ENCODE measurements at regions not wholly inside any gene's neighbourhood (a gene's known extent, or its start where the extent isn't known, plus 50 kb on each side); places are given as distances from the start of the nearest gene placed in this dataset.
"Not testable (repeated sequence)": the region's sequence is repeated elsewhere in the genome, so short reads cannot be mapped to it uniquely, and the experiment has no call there.

GRCh38 chr5:52102311-52102710 lies 685.4 kb upstream of the ITGA1 start:
- DNase-seq (ENCODE audit: missing footprints); intact Hi-C loops (cut with DNase I); ATAC-seq: not testable (repeated sequence)

GRCh38 chr5:52107210-52107905 lies 680.4 kb upstream of the ITGA1 start:
- DNase-seq (ENCODE audit: missing footprints): no peak
- ATAC-seq: no peak
- intact Hi-C loops (cut with DNase I): no loop called here

GRCh38 chr5:52119768-52120167 lies 667.9 kb upstream of the ITGA1 start:
- no peak for ATAC-seq
- DNase-seq (ENCODE audit: missing footprints): no peak
- intact Hi-C loops (cut with DNase I): no loop called here

- intact Hi-C loops (cut with DNase I): no loop called here
- DNase-seq (ENCODE audit: missing footprints) (no peak), ATAC-seq (no peak)
Measured at GRCh38 chr5:52132053-52132452, 655.7 kb upstream of the ITGA1 start.

GRCh38 chr5:52134013-52134650 lies 653.6 kb upstream of the ITGA1 start:
- intact Hi-C loops (cut with DNase I): no loop called here
- ATAC-seq (no peak), DNase-seq (ENCODE audit: missing footprints) (no peak)

- no peak for ATAC-seq
- DNase-seq (ENCODE audit: missing footprints): no peak
- intact Hi-C loops (cut with DNase I): no loop called here
Measured at GRCh38 chr5:52139888-52140615, 647.7 kb upstream of the ITGA1 start.

- no peak for ATAC-seq
- intact Hi-C loops (cut with DNase I): no loop called here
- DNase-seq (ENCODE audit: missing footprints): no peak
Measured at GRCh38 chr5:52148679-52149078, 639.0 kb upstream of the ITGA1 start.

- intact Hi-C loops (cut with DNase I): no loop called here
- ATAC-seq: no peak
- DNase-seq (ENCODE audit: missing footprints): no peak
Measured at GRCh38 chr5:52150501-52150900, 637.2 kb upstream of the ITGA1 start.

GRCh38 chr5:52156809-52157208 lies 630.9 kb upstream of the ITGA1 start:
- DNase-seq (ENCODE audit: missing footprints); intact Hi-C loops (cut with DNase I); ATAC-seq: not testable (repeated sequence)

- DNase-seq (ENCODE audit: missing footprints); intact Hi-C loops (cut with DNase I); ATAC-seq: not testable (repeated sequence)
Measured at GRCh38 chr5:52165806-52166205, 621.9 kb upstream of the ITGA1 start.

- intact Hi-C loops (cut with DNase I): no loop called here
- ATAC-seq (no peak), DNase-seq (ENCODE audit: missing footprints) (no peak)
Measured at GRCh38 chr5:52173133-52173532, 614.6 kb upstream of the ITGA1 start.

GRCh38 chr5:52177193-52177592 lies 610.5 kb upstream of the ITGA1 start:
- ATAC-seq (no peak), DNase-seq (ENCODE audit: missing footprints) (no peak)
- intact Hi-C loops (cut with DNase I): no loop called here

- intact Hi-C loops (cut with DNase I): no loop called here
- DNase-seq (ENCODE audit: missing footprints) (no peak), ATAC-seq (no peak)
Measured at GRCh38 chr5:52181403-52181802, 606.3 kb upstream of the ITGA1 start.

- DNase-seq (ENCODE audit: missing footprints) (no peak), ATAC-seq (no peak)
- intact Hi-C loops (cut with DNase I): no loop called here
Measured at GRCh38 chr5:52190737-52191136, 597.0 kb upstream of the ITGA1 start.

- intact Hi-C loops (cut with DNase I): no loop called here
- no peak for ATAC-seq
- DNase-seq (ENCODE audit: missing footprints): peak; percentile 28
Measured at GRCh38 chr5:52199833-52200232, 587.9 kb upstream of the ITGA1 start.

- ATAC-seq (no peak), DNase-seq (ENCODE audit: missing footprints) (no peak)
- intact Hi-C loops (cut with DNase I): no loop called here
Measured at GRCh38 chr5:52202256-52202655, 585.5 kb upstream of the ITGA1 start.

- no peak for DNase-seq (ENCODE audit: missing footprints)
- ATAC-seq: no peak
- intact Hi-C loops (cut with DNase I): no loop called here
Measured at GRCh38 chr5:52204310-52204709, 583.4 kb upstream of the ITGA1 start.

Measured in Right ventricle myocardium inferior (tissue), 1 donor.